ENCODE measurements at regions not wholly inside any gene's neighbourhood (a gene's known extent, or its start where the extent isn't known, plus 50 kb on each side); places are given as distances from the start of the nearest gene placed in this dataset.

DNA sequence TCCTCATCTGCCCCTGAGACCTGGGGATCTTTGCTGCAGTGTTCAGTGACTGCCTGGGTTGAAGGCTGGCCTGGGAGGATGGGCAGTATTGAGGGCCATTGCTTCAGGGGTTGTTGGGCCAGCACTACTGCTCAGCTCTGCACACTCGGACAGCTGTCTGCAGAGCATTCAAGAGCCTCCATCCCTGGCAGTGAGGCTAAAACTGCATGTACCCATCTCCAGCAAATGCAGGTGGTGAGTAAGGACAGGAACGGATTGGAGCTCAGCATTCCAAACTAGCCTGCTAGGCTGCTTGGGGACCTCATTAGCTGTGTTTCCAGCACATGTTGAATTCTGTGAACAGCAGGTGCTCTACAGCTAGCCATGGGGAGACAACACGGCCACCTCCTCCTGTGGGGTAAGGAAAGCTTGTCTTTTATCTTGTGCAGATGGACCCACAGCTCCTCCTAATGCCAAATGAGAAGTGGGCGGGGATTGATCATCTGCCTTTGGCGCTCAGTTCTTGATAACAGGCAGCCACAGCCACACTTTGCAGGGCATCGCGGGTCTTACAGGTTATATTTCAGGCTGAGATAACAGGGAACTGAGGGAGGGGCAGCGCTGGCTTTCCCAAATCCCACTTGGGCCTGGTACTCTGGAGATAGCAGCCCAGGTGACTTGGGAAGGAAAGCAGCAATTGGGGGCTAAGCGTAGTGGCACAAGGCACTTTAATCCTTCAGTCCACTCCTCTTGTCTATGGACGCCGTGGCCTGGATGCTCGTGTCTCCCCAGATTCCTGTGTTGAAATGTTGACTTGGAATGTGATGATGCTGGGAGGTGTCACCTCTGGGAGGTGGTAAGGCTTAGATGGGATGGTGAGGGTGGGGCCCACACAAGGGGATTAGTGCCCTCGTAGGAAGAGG is 254.5 kb upstream of the B3GAT1 start:
- Histone ChIP-seq H3K9ac (ENCODE audit: low read length) (no peak overlapping the region), H3K27me3 (ENCODE audit: insufficient read depth, low read length) (peaks cover 32% of the 10 kb centered on the region), H3K36me3 (ENCODE audit: control insufficient read depth in 1 of 2, insufficient read depth in 2 of 2, low read length in 2 of 2) (no peaks in the 10 kb centered on the region), H3K4me2 (ENCODE audit: low read length) (no peak overlapping the region), H3K9me3 (ENCODE audit: control insufficient read depth in 1 of 2, insufficient read depth in 1 of 2, low read depth in 1 of 2, low read length in 2 of 2) (no peaks in the 10 kb centered on the region), H3K4me1 (ENCODE audit: control insufficient read depth in 1 of 2, insufficient read depth in 2 of 2, low read length in 2 of 2) (no peaks in the 10 kb centered on the region), H3K9me2 (ENCODE audit: insufficient read depth) (no peaks in the 10 kb centered on the region), H3K79me2 (ENCODE audit: insufficient read depth, low read length) (no peaks in the 10 kb centered on the region), H3K27ac (ENCODE audit: low read depth, low read length) (no peak overlapping the region), H3K4me3 (replicated peaks in 1 of 2; ENCODE audit: low read depth in 1 of 2, low read length in 2 of 2) (no peak overlapping the region), H2AFZ (ENCODE audit: low read depth, low read length, poor library complexity, severe bottlenecking) (no peak overlapping the region), H4K20me1 (ENCODE audit: insufficient read depth) (no peaks in the 10 kb centered on the region)
- BruUV-seq (replicated peaks), result no TSS peak
- intact Hi-C loops (cut with micrococcal nuclease), result no loop called here
- no peak for ATAC-seq
- RAD21 ChIA-PET (ENCODE audit: low non-redundant PET in 1 of 2, low total read pairs in 2 of 2, uncharacterized antibody in 2 of 2, unreplicated experiment in 2 of 2), result no interaction called here
- POLR2A ChIA-PET, result no interaction called here
- no peak for TF ChIP-seq ZFX (IDR thresholded peaks at IDR 0.05)
- TF ChIP-seq, protein P1, sequence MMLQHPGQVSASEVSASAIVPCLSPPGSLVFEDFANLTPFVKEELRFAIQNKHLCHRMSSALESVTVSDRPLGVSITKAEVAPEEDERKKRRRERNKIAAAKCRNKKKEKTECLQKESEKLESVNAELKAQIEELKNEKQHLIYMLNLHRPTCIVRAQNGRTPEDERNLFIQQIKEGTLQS (IDR thresholded peaks at IDR 0.05), result no peak
- TF ChIP-seq, protein P2, sequence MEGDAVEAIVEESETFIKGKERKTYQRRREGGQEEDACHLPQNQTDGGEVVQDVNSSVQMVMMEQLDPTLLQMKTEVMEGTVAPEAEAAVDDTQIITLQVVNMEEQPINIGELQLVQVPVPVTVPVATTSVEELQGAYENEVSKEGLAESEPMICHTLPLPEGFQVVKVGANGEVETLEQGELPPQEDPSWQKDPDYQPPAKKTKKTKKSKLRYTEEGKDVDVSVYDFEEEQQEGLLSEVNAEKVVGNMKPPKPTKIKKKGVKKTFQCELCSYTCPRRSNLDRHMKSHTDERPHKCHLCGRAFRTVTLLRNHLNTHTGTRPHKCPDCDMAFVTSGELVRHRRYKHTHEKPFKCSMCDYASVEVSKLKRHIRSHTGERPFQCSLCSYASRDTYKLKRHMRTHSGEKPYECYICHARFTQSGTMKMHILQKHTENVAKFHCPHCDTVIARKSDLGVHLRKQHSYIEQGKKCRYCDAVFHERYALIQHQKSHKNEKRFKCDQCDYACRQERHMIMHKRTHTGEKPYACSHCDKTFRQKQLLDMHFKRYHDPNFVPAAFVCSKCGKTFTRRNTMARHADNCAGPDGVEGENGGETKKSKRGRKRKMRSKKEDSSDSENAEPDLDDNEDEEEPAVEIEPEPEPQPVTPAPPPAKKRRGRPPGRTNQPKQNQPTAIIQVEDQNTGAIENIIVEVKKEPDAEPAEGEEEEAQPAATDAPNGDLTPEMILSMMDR (IDR thresholded peaks at IDR 0.05 in 2 of 3, conservative IDR thresholded peaks at IDR 0.05 in 1 of 3; ENCODE audit: borderline replicate concordance in 1 of 3, insufficient read depth in 1 of 3, low read depth in 2 of 3, low read length in 2 of 3), result no peak
- no peak for TF ChIP-seq CEBPB (IDR thresholded peaks at IDR 0.05; ENCODE audit: low read depth)
- no peak for TF ChIP-seq TCF7L2 (IDR thresholded peaks at IDR 0.05; ENCODE audit: borderline replicate concordance, extremely low read depth, insufficient read depth, insufficient read length)
- TF ChIP-seq YY1 (IDR thresholded peaks at IDR 0.05; ENCODE audit: extremely low read depth, insufficient replicate concordance, low read depth, low read length), result no peak
- no peak for TF ChIP-seq FOSL1 (IDR thresholded peaks at IDR 0.05; ENCODE audit: low read depth)
- TF ChIP-seq CBX3 (IDR thresholded peaks at IDR 0.05; ENCODE audit: low read depth), result no peak
- TF ChIP-seq SRF (IDR thresholded peaks at IDR 0.05; ENCODE audit: low read depth), result no peak
- TF ChIP-seq EZH2phosphoT487 (IDR thresholded peaks at IDR 0.05; ENCODE audit: borderline replicate concordance), result no peak
- CTCF ChIA-PET, result no interaction called here
- no peak for DNase-seq (ENCODE audit: low read depth, low spot score)

Measured in HCT116 (cell line).